ENCODE measurements at regions not wholly inside any gene's neighbourhood (a gene's known extent, or its start where the extent isn't known, plus 50 kb on each side); places are given as distances from the start of the nearest gene placed in this dataset.

DNA sequence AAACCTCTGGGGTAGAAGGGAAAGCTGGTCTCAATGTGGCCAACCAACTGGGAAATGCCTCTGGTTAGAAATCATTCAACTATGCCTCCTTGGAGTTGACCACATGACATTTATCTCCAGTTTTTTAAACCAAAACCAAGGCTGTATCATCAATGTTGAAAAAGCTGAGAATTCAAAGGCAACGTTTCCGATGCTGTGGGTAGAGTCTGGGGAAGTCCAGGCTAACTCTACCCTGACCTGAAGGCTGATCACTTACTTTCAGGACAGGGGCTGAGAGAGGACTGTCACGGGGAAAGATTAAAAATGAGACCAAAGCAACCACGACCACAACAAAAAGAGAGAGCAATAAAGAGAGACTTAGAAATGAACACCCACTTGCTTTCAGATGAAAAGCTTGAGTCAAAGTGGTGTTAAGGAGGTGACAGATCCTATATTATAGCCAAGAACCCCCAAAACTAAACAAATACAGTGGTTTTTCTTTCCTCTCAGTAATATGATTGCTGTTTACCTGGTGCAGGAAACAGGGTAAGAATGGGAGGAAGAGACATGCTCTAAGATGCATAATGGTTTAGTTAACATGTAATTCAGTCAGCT lies 90.8 kb upstream of the TNFSF4 start:
- no peaks in the 10 kb centered on the region for H3K27me3 ChIP-seq (ENCODE audit: control insufficient read depth, insufficient read depth, low read length)
- TF ChIP-seq, protein P1, sequence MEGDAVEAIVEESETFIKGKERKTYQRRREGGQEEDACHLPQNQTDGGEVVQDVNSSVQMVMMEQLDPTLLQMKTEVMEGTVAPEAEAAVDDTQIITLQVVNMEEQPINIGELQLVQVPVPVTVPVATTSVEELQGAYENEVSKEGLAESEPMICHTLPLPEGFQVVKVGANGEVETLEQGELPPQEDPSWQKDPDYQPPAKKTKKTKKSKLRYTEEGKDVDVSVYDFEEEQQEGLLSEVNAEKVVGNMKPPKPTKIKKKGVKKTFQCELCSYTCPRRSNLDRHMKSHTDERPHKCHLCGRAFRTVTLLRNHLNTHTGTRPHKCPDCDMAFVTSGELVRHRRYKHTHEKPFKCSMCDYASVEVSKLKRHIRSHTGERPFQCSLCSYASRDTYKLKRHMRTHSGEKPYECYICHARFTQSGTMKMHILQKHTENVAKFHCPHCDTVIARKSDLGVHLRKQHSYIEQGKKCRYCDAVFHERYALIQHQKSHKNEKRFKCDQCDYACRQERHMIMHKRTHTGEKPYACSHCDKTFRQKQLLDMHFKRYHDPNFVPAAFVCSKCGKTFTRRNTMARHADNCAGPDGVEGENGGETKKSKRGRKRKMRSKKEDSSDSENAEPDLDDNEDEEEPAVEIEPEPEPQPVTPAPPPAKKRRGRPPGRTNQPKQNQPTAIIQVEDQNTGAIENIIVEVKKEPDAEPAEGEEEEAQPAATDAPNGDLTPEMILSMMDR (conservative IDR thresholded peaks at IDR 0.05 in 1 of 2, IDR thresholded peaks at IDR 0.05 in 1 of 2; ENCODE audit: low read depth in 1 of 2, low read length in 2 of 2), result no peak
- TF ChIP-seq EZH2 (IDR thresholded peaks at IDR 0.05; ENCODE audit: low read length, missing control alignments), result no peak
- no peaks in the 10 kb centered on the region for H3K36me3 ChIP-seq (ENCODE audit: control insufficient read depth, insufficient read depth, low read length)
- H3K9ac ChIP-seq (ENCODE audit: insufficient read depth, low read length), result no peak overlapping the region
- H4K20me1 ChIP-seq (ENCODE audit: control insufficient read depth, extremely low read depth, insufficient read depth, low read length), result no peaks in the 10 kb centered on the region
- peak in 1 of 2 donors; percentile 65 for DNase-seq (ENCODE audit: low read depth in 2 of 2)
- no peak overlapping the region for H3K4me3 ChIP-seq (replicated peaks in 1 of 4; ENCODE audit: control extremely low read depth in 1 of 4, insufficient read depth in 1 of 4, low read depth in 3 of 4, low read length in 4 of 4)
- no peak overlapping the region for H2AFZ ChIP-seq (ENCODE audit: low read length)
- H3K4me1 ChIP-seq (ENCODE audit: control insufficient read depth, extremely low read depth, insufficient read depth, low read length), result no peaks in the 10 kb centered on the region
- H3K9me3 ChIP-seq (ENCODE audit: control insufficient read depth, insufficient read depth, low read depth, low read length), result no peaks in the 10 kb centered on the region
- H3K27ac ChIP-seq (ENCODE audit: insufficient read depth, low read length), result no peak overlapping the region
- no peaks in the 10 kb centered on the region for H3K79me2 ChIP-seq (ENCODE audit: control insufficient read depth, insufficient read depth, low read length)
- no peak overlapping the region for H3K4me2 ChIP-seq (ENCODE audit: extremely low read depth, insufficient read depth, low read length)

DNA sequence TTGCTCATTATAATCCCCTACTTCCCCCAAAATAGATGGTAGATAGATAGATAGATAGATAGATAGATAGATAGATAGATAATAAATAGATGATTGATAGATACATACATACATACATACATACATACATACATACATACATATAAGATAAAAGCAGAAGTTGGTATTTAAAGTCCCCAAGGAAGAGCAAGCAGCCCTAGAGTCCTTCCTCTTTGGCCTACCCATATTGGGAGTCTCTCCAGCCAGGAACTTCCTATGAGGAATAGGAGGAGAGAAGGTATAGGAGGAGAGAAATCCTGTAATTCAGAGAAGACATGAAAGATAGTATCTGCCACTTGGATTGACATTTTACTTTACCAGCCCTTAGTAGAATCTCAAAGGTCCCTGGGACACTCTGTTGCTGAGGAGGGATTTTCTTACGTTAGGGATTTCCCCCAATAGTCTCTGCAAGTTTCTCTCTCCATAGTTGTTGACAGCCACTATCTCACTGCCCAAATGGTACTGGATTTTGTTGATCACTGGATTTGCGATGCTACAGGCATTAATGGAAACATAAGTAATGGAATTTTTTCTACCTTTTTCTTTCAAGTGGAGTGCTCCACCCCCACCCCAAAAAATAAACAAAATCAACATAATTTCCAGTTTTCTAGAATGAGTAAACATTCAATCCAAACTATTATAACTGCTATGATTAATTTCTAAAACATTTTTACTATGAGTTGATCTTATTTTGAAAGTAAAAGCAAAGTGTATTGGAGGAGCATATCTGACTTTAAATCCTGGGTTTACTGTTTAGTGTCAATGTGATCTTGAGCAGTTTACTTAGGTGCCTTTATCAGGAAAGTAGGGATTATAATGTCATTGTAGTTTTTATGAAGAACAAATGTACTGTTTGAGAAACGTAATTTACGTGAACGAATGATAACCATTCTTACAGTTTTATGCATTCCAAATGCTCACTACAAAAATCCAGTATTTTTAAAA lies 93.2 kb upstream of the TNFSF4 start:
- Histone ChIP-seq H3K27ac (ENCODE audit: insufficient read depth, low read length) (no peak overlapping the region), H3K9ac (ENCODE audit: insufficient read depth, low read length) (no peak overlapping the region), H3K79me2 (ENCODE audit: control insufficient read depth, insufficient read depth, low read length) (no peaks in the 10 kb centered on the region), H4K20me1 (ENCODE audit: control insufficient read depth, extremely low read depth, insufficient read depth, low read length) (no peaks in the 10 kb centered on the region), H2AFZ (ENCODE audit: low read length) (no peak overlapping the region), H3K4me3 (replicated peaks in 1 of 4; ENCODE audit: control extremely low read depth in 1 of 4, insufficient read depth in 1 of 4, low read depth in 3 of 4, low read length in 4 of 4) (no peak overlapping the region), H3K4me1 (ENCODE audit: control insufficient read depth, extremely low read depth, insufficient read depth, low read length) (no peaks in the 10 kb centered on the region), H3K4me2 (ENCODE audit: extremely low read depth, insufficient read depth, low read length) (no peak overlapping the region), H3K27me3 (ENCODE audit: control insufficient read depth, insufficient read depth, low read length) (no peaks in the 10 kb centered on the region), H3K9me3 (ENCODE audit: control insufficient read depth, insufficient read depth, low read depth, low read length) (no peaks in the 10 kb centered on the region), H3K36me3 (ENCODE audit: control insufficient read depth, insufficient read depth, low read length) (no peaks in the 10 kb centered on the region)
- TF ChIP-seq EZH2 (IDR thresholded peaks at IDR 0.05; ENCODE audit: low read length, missing control alignments), result no peak
- TF ChIP-seq, protein P1 (conservative IDR thresholded peaks at IDR 0.05 in 1 of 2, IDR thresholded peaks at IDR 0.05 in 1 of 2; ENCODE audit: low read depth in 1 of 2, low read length in 2 of 2), result no peak
- DNase-seq (ENCODE audit: low read depth in 2 of 2), result no peak

DNA sequence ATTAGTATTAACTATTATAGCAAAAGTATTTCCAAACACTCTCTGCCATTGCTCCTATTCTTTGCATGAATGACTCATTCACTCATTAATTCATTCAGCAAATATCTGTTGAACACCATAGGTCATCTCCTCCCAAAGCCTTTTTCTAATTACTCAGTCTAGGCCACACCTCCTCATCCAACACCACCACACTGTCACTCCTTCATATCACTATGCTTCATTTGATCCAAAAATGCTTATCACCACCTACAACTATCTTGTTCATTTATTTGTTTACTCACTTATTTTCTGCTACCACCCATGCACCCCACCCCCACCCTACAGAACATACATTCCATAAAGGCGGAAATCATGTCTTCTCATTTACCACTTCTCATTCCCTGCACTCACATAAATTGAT lies 94.4 kb upstream of the TNFSF4 start:
- TF ChIP-seq, protein P1 (conservative IDR thresholded peaks at IDR 0.05 in 1 of 2, IDR thresholded peaks at IDR 0.05 in 1 of 2; ENCODE audit: low read depth in 1 of 2, low read length in 2 of 2), result no peak
- no peak for TF ChIP-seq EZH2 (IDR thresholded peaks at IDR 0.05; ENCODE audit: low read length, missing control alignments)
- Histone ChIP-seq H3K9me3 (ENCODE audit: control insufficient read depth, insufficient read depth, low read depth, low read length) (no peaks in the 10 kb centered on the region), H3K36me3 (ENCODE audit: control insufficient read depth, insufficient read depth, low read length) (no peaks in the 10 kb centered on the region), H3K27me3 (ENCODE audit: control insufficient read depth, insufficient read depth, low read length) (no peaks in the 10 kb centered on the region), H4K20me1 (ENCODE audit: control insufficient read depth, extremely low read depth, insufficient read depth, low read length) (no peaks in the 10 kb centered on the region), H3K9ac (ENCODE audit: insufficient read depth, low read length) (no peak overlapping the region), H3K4me1 (ENCODE audit: control insufficient read depth, extremely low read depth, insufficient read depth, low read length) (no peaks in the 10 kb centered on the region), H3K4me2 (ENCODE audit: extremely low read depth, insufficient read depth, low read length) (no peak overlapping the region), H3K4me3 (replicated peaks in 1 of 4; ENCODE audit: control extremely low read depth in 1 of 4, insufficient read depth in 1 of 4, low read depth in 3 of 4, low read length in 4 of 4) (no peak overlapping the region), H3K79me2 (ENCODE audit: control insufficient read depth, insufficient read depth, low read length) (no peaks in the 10 kb centered on the region), H2AFZ (ENCODE audit: low read length) (no peak overlapping the region), H3K27ac (ENCODE audit: insufficient read depth, low read length) (no peak overlapping the region)
- DNase-seq (ENCODE audit: low read depth in 2 of 2), result peak; percentile 17 to 36

Measured in fibroblast of lung (primary cell).